ENCODE measurements at regions not wholly inside any gene's neighbourhood (a gene's known extent, or its start where the extent isn't known, plus 50 kb on each side); places are given as distances from the start of the nearest gene placed in this dataset.

GRCh38 chr22:27594020-27594419, 207.5 kb downstream of the MN1 start:
- TF ChIP-seq EZH2 (IDR thresholded peaks at IDR 0.05; ENCODE audit: low read depth, low read length, severe bottlenecking) (no peak), CTCF (IDR thresholded peaks at IDR 0.05; ENCODE audit: control extremely low read depth in 1 of 3, insufficient read depth in 1 of 3, low read depth in 1 of 3, low read length in 3 of 3) (no peak), RNF2 (IDR thresholded peaks at IDR 0.05; ENCODE audit: borderline replicate concordance, low read depth, low read length, missing control alignments, poor library complexity, severe bottlenecking) (no peak)

Measured in H1 (cell line).